Fibroblast of lung (primary cell): ENCODE measurements at regions not wholly inside any gene's neighbourhood (a gene's known extent, or its start where the extent isn't known, plus 50 kb on each side); places are given as distances from the start of the nearest gene placed in this dataset.

Experiments used
- DNase-seq, 2 donors: peaks; one replicate each; pipeline versions ENCODE4 v3.0.0 to v3.0.0-alpha.2; 2010; ENCODE audit warnings: low read depth in 2 of 2
- H2AFZ ChIP-seq: 2 replicates; pipeline ENCODE4 v1.5.1; 2012; ENCODE audit warnings: low read length, control low read depth, inconsistent platforms
- H3K27ac ChIP-seq: 2 replicates; pipeline ENCODE4 v1.5.1; 2011; ENCODE audit warnings: low read length, control low read depth; ENCODE audit not compliant: insufficient read depth
- H3K27me3 ChIP-seq: 2 replicates; pipeline ENCODE4 v1.5.1; 2011; ENCODE audit warnings: mild to moderate bottlenecking, low read length; ENCODE audit not compliant: control insufficient read depth, insufficient read depth
- H3K36me3 ChIP-seq: 2 replicates; pipeline ENCODE4 v1.5.1; 2011; ENCODE audit warnings: low read length; ENCODE audit not compliant: control insufficient read depth, insufficient read depth
- H3K4me1 ChIP-seq: 2 replicates; pipeline ENCODE4 v1.5.1; 2011; ENCODE audit warnings: low read length; ENCODE audit not compliant: control insufficient read depth, insufficient read depth; ENCODE audit errors: extremely low read depth
- H3K4me2 ChIP-seq: 2 replicates; pipeline ENCODE4 v1.5.1; 2011; ENCODE audit warnings: low read length, control low read depth; ENCODE audit not compliant: insufficient read depth; ENCODE audit errors: extremely low read depth
- H3K4me3 ChIP-seq, 4 experiments: fragments of 200-600 bp in 1 of 4; sonication (generic) in 1 of 4; replicated peaks in 1 of 4; 2 replicates each; pipeline ENCODE4 v1.5.1; 2011 to 2016; ENCODE audit warnings: low read length in 4 of 4, low read depth in 3 of 4, mild to moderate bottlenecking in 3 of 4, control low read depth in 2 of 4, inconsistent platforms in 1 of 4, mixed read lengths in 1 of 4; ENCODE audit not compliant: insufficient read depth in 1 of 4; ENCODE audit errors: control extremely low read depth in 1 of 4
- H3K79me2 ChIP-seq: 2 replicates; pipeline ENCODE4 v1.5.1; 2012; ENCODE audit warnings: mild to moderate bottlenecking, low read length, inconsistent platforms; ENCODE audit not compliant: control insufficient read depth, insufficient read depth
- H3K9ac ChIP-seq: 2 replicates; pipeline ENCODE4 v1.5.1; 2011; ENCODE audit warnings: mild to moderate bottlenecking, low read length, control low read depth; ENCODE audit not compliant: insufficient read depth
- H3K9me3 ChIP-seq: 2 replicates; pipeline ENCODE4 v1.5.1; 2012; ENCODE audit warnings: low read depth, low read length; ENCODE audit not compliant: control insufficient read depth, insufficient read depth
- H4K20me1 ChIP-seq: 2 replicates; pipeline ENCODE4 v1.5.1; 2011; ENCODE audit warnings: low read length; ENCODE audit not compliant: control insufficient read depth, insufficient read depth; ENCODE audit errors: extremely low read depth
- EZH2 ChIP-seq: IDR thresholded peaks from 2 replicates; pipeline ENCODE4 v1.5.1; 2012; ENCODE audit warnings: low read length, control low read depth, mild to moderate bottlenecking; ENCODE audit errors: missing control alignments
- TF ChIP-seq, protein P1 (sequence below), 2 donors: IDR thresholded peaks in 1 of 2; conservative IDR thresholded peaks in 1 of 2; 1 replicate in 1 of 2; 2 replicates in 1 of 2; pipeline ENCODE4 v1.5.1; 2011 to 2012; ENCODE audit warnings: low read length in 2 of 2, control low read depth in 1 of 2, inconsistent platforms in 1 of 2, low read depth in 1 of 2, mild to moderate bottlenecking in 1 of 2

DNA sequence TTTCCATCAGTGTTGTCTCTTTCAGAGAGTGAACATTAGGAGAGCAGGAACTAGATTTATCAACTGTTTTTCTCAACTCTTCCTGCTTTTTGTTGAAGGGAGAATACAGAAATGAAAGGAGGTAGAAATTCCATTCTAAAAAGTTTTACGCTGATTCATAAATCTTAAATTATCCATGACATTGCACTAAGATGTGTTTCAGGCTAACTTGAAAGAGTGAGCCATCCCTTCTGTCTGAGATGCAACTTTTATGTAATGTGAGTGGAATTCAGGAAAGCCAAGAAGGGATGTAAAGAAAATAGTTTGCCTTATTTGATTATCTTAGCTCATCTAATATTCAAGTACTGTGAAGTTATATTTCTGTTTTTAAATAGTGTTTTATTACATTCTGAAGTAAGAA, 349.5 kb upstream of the RGS6 start:
- no peak overlapping the region for H3K4me2 ChIP-seq
- H3K9me3 ChIP-seq: no peaks in the 10 kb centered on the region
- H3K4me3 ChIP-seq: no peak overlapping the region
- no peak overlapping the region for H3K9ac ChIP-seq
- no peaks in the 10 kb centered on the region for H3K27me3 ChIP-seq
- TF ChIP-seq, protein P1, sequence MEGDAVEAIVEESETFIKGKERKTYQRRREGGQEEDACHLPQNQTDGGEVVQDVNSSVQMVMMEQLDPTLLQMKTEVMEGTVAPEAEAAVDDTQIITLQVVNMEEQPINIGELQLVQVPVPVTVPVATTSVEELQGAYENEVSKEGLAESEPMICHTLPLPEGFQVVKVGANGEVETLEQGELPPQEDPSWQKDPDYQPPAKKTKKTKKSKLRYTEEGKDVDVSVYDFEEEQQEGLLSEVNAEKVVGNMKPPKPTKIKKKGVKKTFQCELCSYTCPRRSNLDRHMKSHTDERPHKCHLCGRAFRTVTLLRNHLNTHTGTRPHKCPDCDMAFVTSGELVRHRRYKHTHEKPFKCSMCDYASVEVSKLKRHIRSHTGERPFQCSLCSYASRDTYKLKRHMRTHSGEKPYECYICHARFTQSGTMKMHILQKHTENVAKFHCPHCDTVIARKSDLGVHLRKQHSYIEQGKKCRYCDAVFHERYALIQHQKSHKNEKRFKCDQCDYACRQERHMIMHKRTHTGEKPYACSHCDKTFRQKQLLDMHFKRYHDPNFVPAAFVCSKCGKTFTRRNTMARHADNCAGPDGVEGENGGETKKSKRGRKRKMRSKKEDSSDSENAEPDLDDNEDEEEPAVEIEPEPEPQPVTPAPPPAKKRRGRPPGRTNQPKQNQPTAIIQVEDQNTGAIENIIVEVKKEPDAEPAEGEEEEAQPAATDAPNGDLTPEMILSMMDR (conservative IDR thresholded peaks at IDR 0.05 in 1 of 2, IDR thresholded peaks at IDR 0.05 in 1 of 2; ENCODE audit: low read depth in 1 of 2, low read length in 2 of 2): no peak
- TF ChIP-seq EZH2: no peak
- DNase-seq: peak; percentile 54 to 91
- H3K27ac ChIP-seq: peak overlapping the region; percentile 23
- H4K20me1 ChIP-seq: no peaks in the 10 kb centered on the region
- H3K36me3 ChIP-seq: no peaks in the 10 kb centered on the region
- H2AFZ ChIP-seq: no peak overlapping the region
- peaks cover 3% of the 10 kb centered on the region for H3K4me1 ChIP-seq
- H3K79me2 ChIP-seq: no peaks in the 10 kb centered on the region

DNA sequence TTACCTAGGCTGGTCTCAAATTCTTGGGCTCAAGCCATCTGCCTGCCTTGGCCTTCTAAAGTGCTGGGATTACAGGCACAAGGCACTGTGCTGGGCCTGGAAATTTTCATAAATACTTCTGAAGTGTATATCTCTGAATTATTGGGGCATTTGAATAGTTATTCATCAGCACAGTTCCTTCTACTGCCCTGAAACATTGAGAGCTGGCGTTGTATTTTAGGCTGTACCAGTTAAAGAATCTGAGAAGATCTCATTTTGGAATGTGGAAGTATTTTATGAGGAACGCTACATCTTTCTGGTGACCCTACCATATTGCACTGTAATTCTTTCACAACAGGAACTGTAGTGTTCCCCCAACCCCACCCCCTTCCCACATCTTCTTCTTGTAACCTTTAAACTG, 349.0 kb upstream of the RGS6 start:
- no peak for DNase-seq
- Histone ChIP-seq H3K79me2 (peaks cover under 1% of the 10 kb centered on the region), H3K27me3 (no peaks in the 10 kb centered on the region), H3K9ac (no peak overlapping the region), H3K4me3 (no peak overlapping the region), H2AFZ (no peak overlapping the region), H3K9me3 (no peaks in the 10 kb centered on the region), H3K36me3 (no peaks in the 10 kb centered on the region), H3K27ac (no peak overlapping the region), H3K4me1 (peaks cover 3% of the 10 kb centered on the region), H3K4me2 (no peak overlapping the region), H4K20me1 (no peaks in the 10 kb centered on the region)
- TF ChIP-seq, protein P1 (conservative IDR thresholded peaks at IDR 0.05 in 1 of 2, IDR thresholded peaks at IDR 0.05 in 1 of 2; ENCODE audit: low read depth in 1 of 2, low read length in 2 of 2): no peak
- TF ChIP-seq EZH2: no peak

DNA sequence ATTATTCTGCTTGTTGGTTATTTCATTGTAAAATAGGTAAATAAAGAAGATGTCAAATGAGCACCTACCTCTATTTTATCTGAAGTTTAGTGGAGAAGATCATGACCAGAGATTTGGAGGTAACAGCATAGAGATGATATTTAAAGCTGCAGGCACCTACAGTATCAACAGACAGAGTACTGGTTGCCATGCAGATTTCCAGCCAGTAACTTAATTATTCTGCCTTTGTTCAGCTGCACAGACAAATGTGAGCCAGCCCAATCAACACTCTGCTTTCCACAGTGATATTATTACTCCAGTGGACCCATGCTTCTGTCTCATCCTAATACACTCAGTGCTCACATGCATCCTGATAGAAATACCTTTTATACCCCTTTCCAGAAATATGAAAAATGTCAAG, 348.5 kb upstream of the RGS6 start:
- H3K4me3 ChIP-seq: no peak overlapping the region
- H3K4me1 ChIP-seq: peaks cover 4% of the 10 kb centered on the region
- H3K9me3 ChIP-seq: no peaks in the 10 kb centered on the region
- peaks cover 2% of the 10 kb centered on the region for H3K79me2 ChIP-seq
- no peak overlapping the region for H2AFZ ChIP-seq
- no peak overlapping the region for H3K27ac ChIP-seq
- no peak for DNase-seq
- no peak for TF ChIP-seq EZH2
- TF ChIP-seq, protein P1 (conservative IDR thresholded peaks at IDR 0.05 in 1 of 2, IDR thresholded peaks at IDR 0.05 in 1 of 2; ENCODE audit: low read depth in 1 of 2, low read length in 2 of 2): no peak
- no peaks in the 10 kb centered on the region for H4K20me1 ChIP-seq
- H3K9ac ChIP-seq: no peak overlapping the region
- H3K4me2 ChIP-seq: no peak overlapping the region
- no peaks in the 10 kb centered on the region for H3K27me3 ChIP-seq
- H3K36me3 ChIP-seq: no peaks in the 10 kb centered on the region
